HepG2 (cell line): ENCODE measurements at regions not wholly inside any gene's neighbourhood (a gene's known extent, or its start where the extent isn't known, plus 50 kb on each side); places are given as distances from the start of the nearest gene placed in this dataset.

ENCODE experiments used
- ATAC-seq: fragments of 200-7000 bp; cut with Tn5 transposase; 3 replicates; pipeline ENCODE4 v1.9.1; 2020; ENCODE audit warnings: mild to moderate bottlenecking, moderate library complexity
- BruUV-seq: library from RNA; stranded (reverse); fragments of 400-500 nt; replicated peaks from 2 replicates; lab custom pipeline; 2021; lab: Mats Ljungman, UMichigan
- CTCF ChIA-PET: fragments of 300-600 bp; formaldehyde crosslinking; extraction: SDS; loops from one replicate; lab custom pipeline; 2021; ENCODE audit warnings: low total read pairs, inconsistent platforms, low intra/inter-chr PET ratio; lab: Yijun Ruan, JAX
- POLR2A ChIA-PET: fragments of 350-600 bp; sonication (Branson Sonifier 250); formaldehyde crosslinking; loops from one replicate; lab custom pipeline; 2020; ENCODE audit warnings: antibody characterized with exemption, inconsistent platforms; lab: Yijun Ruan, JAX
- DNase-seq: peaks from one replicate; pipeline ENCODE4 v3.0.0-alpha.2; 2015; ENCODE audit warnings: low spot score
- FAIRE-seq: peaks from 3 replicates; lab custom pipeline; 2011; peaks lifted over from hg19 to GRCh38; lab: Jason Lieb, UNC
- H2AFZ ChIP-seq: one replicate; pipeline ENCODE4 v1.6.1; 2011; ENCODE audit warnings: low read length, inconsistent platforms
- H3K27ac ChIP-seq: fragments of 300-600 bp; 3 replicates; pipeline ENCODE4 v1.8.0; 2011; ENCODE audit warnings: mixed run types, mild to moderate bottlenecking, mixed read lengths, low read length, inconsistent platforms; ENCODE audit not compliant: insufficient read depth; ENCODE audit errors: extremely low read length
- H3K27me3 ChIP-seq, 2 experiments: fragments of 200-600 bp in 1 of 2; 2 replicates in 1 of 2; 3 replicates in 1 of 2; pipeline versions ENCODE4 v1.6.0 to v1.8.0; 2011; ENCODE audit warnings: low read length in 2 of 2, mild to moderate bottlenecking in 2 of 2, moderate library complexity in 2 of 2, inconsistent platforms in 1 of 2; ENCODE audit not compliant: insufficient read depth in 2 of 2, control insufficient read depth in 1 of 2
- H3K36me3 ChIP-seq, 2 experiments: fragments of 200-600 bp in 1 of 2; replicated peaks in 1 of 2; 2 replicates in 1 of 2; 3 replicates in 1 of 2; pipeline versions ENCODE4 v1.5.1 to v1.8.0; 2011; ENCODE audit warnings: low read length in 2 of 2, inconsistent platforms in 1 of 2; ENCODE audit not compliant: insufficient read depth in 2 of 2, control insufficient read depth in 1 of 2
- H3K4me1 ChIP-seq: 2 replicates; pipeline ENCODE4 v1.5.1; 2012; ENCODE audit warnings: low read length, inconsistent platforms; ENCODE audit not compliant: insufficient read depth
- H3K4me2 ChIP-seq: 2 replicates; pipeline ENCODE4 v1.6.0; 2011; ENCODE audit warnings: low read depth, low read length, inconsistent platforms
- H3K4me3 ChIP-seq, 3 experiments: fragments of 200-600 bp in 1 of 3; sonication (generic), shearing (Covaris generic) in 1 of 3; replicated peaks in 1 of 3; 2 replicates each; pipeline ENCODE4 v1.5.1; 2011 to 2016; ENCODE audit warnings: low read length in 3 of 3, inconsistent platforms in 2 of 3, low read depth in 2 of 3, mild to moderate bottlenecking in 2 of 3, control low read depth in 1 of 3, mixed read lengths in 1 of 3; ENCODE audit not compliant: insufficient read depth in 1 of 3
- H3K79me2 ChIP-seq: one replicate; pipeline ENCODE4 v1.6.1; 2011; ENCODE audit warnings: low read length, inconsistent platforms; ENCODE audit not compliant: insufficient read depth
- H3K9ac ChIP-seq: 2 replicates; pipeline ENCODE4 v1.6.0; 2011; ENCODE audit warnings: mild to moderate bottlenecking, low read depth, low read length, inconsistent platforms; ENCODE audit not compliant: insufficient read depth
- H3K9me3 ChIP-seq: 2 replicates; pipeline ENCODE4 v1.5.1; 2012; ENCODE audit warnings: mild to moderate bottlenecking, low read length
- H4K20me1 ChIP-seq: 2 replicates; pipeline ENCODE4 v1.6.0; 2011; ENCODE audit warnings: inconsistent platforms, mild to moderate bottlenecking, low read length, moderate library complexity; ENCODE audit not compliant: insufficient read depth
- AHR ChIP-seq: IDR thresholded peaks from 2 replicates; pipeline ENCODE4 v1.6.1; 2018; ENCODE audit warnings: missing genetic modification reagents, missing compliant biosample characterization
- ARID3A ChIP-seq: IDR thresholded peaks from 2 replicates; pipeline ENCODE4 v1.6.1; 2012; ENCODE audit warnings: low read depth, low read length, improper control_type of control experiment
- GRHL1 ChIP-seq: sonication (generic); formaldehyde crosslinking; conservative IDR thresholded peaks from 2 replicates; pipeline ENCODE4 v1.8.0; 2022; ENCODE audit warnings: missing genetic modification reagents
- ISL2 ChIP-seq: sonication (generic); formaldehyde crosslinking; IDR thresholded peaks from 2 replicates; pipeline ENCODE4 v1.5.0; 2020; ENCODE audit warnings: missing genetic modification reagents
- MED13 ChIP-seq: sonication (generic); formaldehyde crosslinking; IDR thresholded peaks from 2 replicates; pipeline ENCODE4 v1.5.0; 2020; ENCODE audit warnings: missing genetic modification reagents
- MLX ChIP-seq: IDR thresholded peaks from 2 replicates; pipeline ENCODE4 v1.6.1; 2016
- MTF1 ChIP-seq: sonication (generic); formaldehyde crosslinking; IDR thresholded peaks from 2 replicates; pipeline ENCODE4 v1.5.0; 2020; ENCODE audit warnings: missing genetic modification reagents
- NR0B2 ChIP-seq: sonication (generic); formaldehyde crosslinking; IDR thresholded peaks from 2 replicates; pipeline ENCODE4 v1.4.0; 2020; ENCODE audit warnings: mild to moderate bottlenecking, missing genetic modification reagents
- PHB2 ChIP-seq: fragments of 450-650 bp; IDR thresholded peaks from 2 replicates; pipeline ENCODE4 v1.6.1; 2018; ENCODE audit not compliant: partially characterized antibody
- PITX1 ChIP-seq: sonication (generic); formaldehyde crosslinking; IDR thresholded peaks from 2 replicates; pipeline ENCODE4 v1.5.1; 2020; ENCODE audit warnings: mild to moderate bottlenecking, missing genetic modification reagents
- SOX13 ChIP-seq, 3 experiments: fragments of 450-650 bp in 1 of 3; sonication (generic) in 1 of 3; formaldehyde crosslinking in 1 of 3; IDR thresholded peaks in 2 of 3; conservative IDR thresholded peaks in 1 of 3; 2 replicates each; pipeline versions ENCODE4 v1.5.0 to v1.6.1; 2016 to 2020; ENCODE audit warnings: antibody characterized with exemption in 1 of 3, mild to moderate bottlenecking in 1 of 3, missing compliant biosample characterization in 1 of 3, missing genetic modification reagents in 1 of 3, moderate library complexity in 1 of 3
- TEAD2 ChIP-seq: sonication (generic); formaldehyde crosslinking; IDR thresholded peaks from 2 replicates; pipeline ENCODE4 v1.9.0; 2021; ENCODE audit warnings: missing genetic modification reagents
- ZFYVE20 ChIP-seq: sonication (generic); formaldehyde crosslinking; IDR thresholded peaks from 2 replicates; pipeline ENCODE4 v1.8.0; 2023; ENCODE audit warnings: low read depth, mild to moderate bottlenecking, moderate library complexity, missing genetic modification reagents, borderline replicate concordance
- WGBS: methylation state at CpG from one replicate; pipeline ENCODE4 v1.1.6; 2017; ENCODE audit warnings: low lambda C conversion rate; 5-methylcytosine and 5-hydroxymethylcytosine counted together
- in situ Hi-C: cut with HindIII; loops from 2 replicates; pipeline ENCODE4 v1.10.0; 2017; ENCODE audit warnings: low pct_unique_long_range_greater_than_20kb; ENCODE audit not compliant: extremely low pct_ligation_motif_present
- intact Hi-C: fragments of 100-400 bp; cut with micrococcal nuclease; formaldehyde crosslinking; loops from one replicate; pipeline ENCODE4 v1.10.0; 2022; ENCODE audit not compliant: unreplicated experiment

- CTCF ChIA-PET: no interaction called here
- Histone ChIP-seq H3K36me3 (no peaks in the 10 kb centered on the region), H3K9me3 (no peaks in the 10 kb centered on the region), H3K4me2 (no peak overlapping the region), H4K20me1 (no peaks in the 10 kb centered on the region), H3K4me1 (no peaks in the 10 kb centered on the region), H3K27me3 (no peaks in the 10 kb centered on the region), H3K4me3 (no peak overlapping the region), H2AFZ (no peak overlapping the region), H3K27ac (no peak overlapping the region), H3K9ac (no peak overlapping the region), H3K79me2 (no peaks in the 10 kb centered on the region)
- TF ChIP-seq ZFYVE20: no peak
- 85% methylated on average over 1 of the region's 1 CpG for WGBS
- no TSS peak for BruUV-seq
- ATAC-seq: no peak
- POLR2A ChIA-PET: no interaction called here
- FAIRE-seq: no peak
- DNase-seq: no peak
- in situ Hi-C loops (no loop called here), intact Hi-C loops (no loop called here)
Observed at GRCh38 chr13:85288698-85289097, 510.5 kb downstream of the SLITRK6 start.

GRCh38 chr13:85287528-85287927 lies 511.7 kb downstream of the SLITRK6 start:
- no peak overlapping the region for H3K9ac ChIP-seq
- no peak overlapping the region for H3K4me3 ChIP-seq
- DNase-seq: no peak
- ATAC-seq: no peak
- no peak for FAIRE-seq
- H3K27me3 ChIP-seq: no peaks in the 10 kb centered on the region
- POLR2A ChIA-PET: no interaction called here
- in situ Hi-C loops: no loop called here
- no TSS peak for BruUV-seq
- no peak overlapping the region for H3K4me2 ChIP-seq
- no peaks in the 10 kb centered on the region for H3K9me3 ChIP-seq
- H4K20me1 ChIP-seq: no peaks in the 10 kb centered on the region
- intact Hi-C loops: no loop called here
- CTCF ChIA-PET: no interaction called here
- H3K36me3 ChIP-seq: no peaks in the 10 kb centered on the region
- H3K27ac ChIP-seq: no peak overlapping the region
- no peaks in the 10 kb centered on the region for H3K79me2 ChIP-seq
- H3K4me1 ChIP-seq: no peaks in the 10 kb centered on the region
- H2AFZ ChIP-seq: no peak overlapping the region
- TF ChIP-seq PHB2 (no peak), ISL2 (CRISPR knock-in tag) (no peak), TEAD2 (CRISPR knock-in tag) (no peak), ARID3A (no peak), NR0B2 (CRISPR knock-in tag) (no peak), PITX1 (CRISPR knock-in tag) (no peak), MLX (CRISPR knock-in tag) (no peak), MTF1 (CRISPR knock-in tag) (no peak), MED13 (CRISPR knock-in tag) (no peak), AHR (no peak), GRHL1 (CRISPR knock-in tag) (no peak), SOX13 (IDR thresholded peaks at IDR 0.05) (no peak), SOX13 (CRISPR knock-in tag; conservative IDR thresholded peaks at IDR 0.05 in 1 of 2, IDR thresholded peaks at IDR 0.05 in 1 of 2) (no peak)
